ENCODE measurements at regions not wholly inside any gene's neighbourhood (a gene's known extent, or its start where the extent isn't known, plus 50 kb on each side); places are given as distances from the start of the nearest gene placed in this dataset.

DNA sequence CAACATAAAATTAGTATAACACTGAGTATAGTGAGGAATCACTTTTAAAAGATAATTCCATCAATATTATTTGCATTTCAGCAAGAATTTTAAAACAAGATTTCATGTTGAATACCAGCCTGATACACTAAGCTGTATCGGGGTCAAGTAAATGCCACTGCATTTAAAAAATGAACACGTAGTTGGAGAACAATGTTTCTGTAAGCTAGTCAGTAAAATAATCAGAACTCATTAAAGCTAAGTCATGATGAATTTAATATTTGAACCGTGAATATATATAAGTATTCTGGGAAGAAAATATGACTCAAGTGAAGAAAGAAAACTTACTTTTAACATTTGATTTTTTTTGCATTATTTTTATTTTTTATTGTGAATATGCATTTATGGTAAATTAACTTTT, 611.0 kb upstream of the PABPC4L start:
- TF ChIP-seq, protein P1, sequence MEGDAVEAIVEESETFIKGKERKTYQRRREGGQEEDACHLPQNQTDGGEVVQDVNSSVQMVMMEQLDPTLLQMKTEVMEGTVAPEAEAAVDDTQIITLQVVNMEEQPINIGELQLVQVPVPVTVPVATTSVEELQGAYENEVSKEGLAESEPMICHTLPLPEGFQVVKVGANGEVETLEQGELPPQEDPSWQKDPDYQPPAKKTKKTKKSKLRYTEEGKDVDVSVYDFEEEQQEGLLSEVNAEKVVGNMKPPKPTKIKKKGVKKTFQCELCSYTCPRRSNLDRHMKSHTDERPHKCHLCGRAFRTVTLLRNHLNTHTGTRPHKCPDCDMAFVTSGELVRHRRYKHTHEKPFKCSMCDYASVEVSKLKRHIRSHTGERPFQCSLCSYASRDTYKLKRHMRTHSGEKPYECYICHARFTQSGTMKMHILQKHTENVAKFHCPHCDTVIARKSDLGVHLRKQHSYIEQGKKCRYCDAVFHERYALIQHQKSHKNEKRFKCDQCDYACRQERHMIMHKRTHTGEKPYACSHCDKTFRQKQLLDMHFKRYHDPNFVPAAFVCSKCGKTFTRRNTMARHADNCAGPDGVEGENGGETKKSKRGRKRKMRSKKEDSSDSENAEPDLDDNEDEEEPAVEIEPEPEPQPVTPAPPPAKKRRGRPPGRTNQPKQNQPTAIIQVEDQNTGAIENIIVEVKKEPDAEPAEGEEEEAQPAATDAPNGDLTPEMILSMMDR (IDR thresholded peaks at IDR 0.05; ENCODE audit: extremely low read depth, missing control alignments): no peak
- DNase-seq (ENCODE audit: low spot score): no peak

DNA sequence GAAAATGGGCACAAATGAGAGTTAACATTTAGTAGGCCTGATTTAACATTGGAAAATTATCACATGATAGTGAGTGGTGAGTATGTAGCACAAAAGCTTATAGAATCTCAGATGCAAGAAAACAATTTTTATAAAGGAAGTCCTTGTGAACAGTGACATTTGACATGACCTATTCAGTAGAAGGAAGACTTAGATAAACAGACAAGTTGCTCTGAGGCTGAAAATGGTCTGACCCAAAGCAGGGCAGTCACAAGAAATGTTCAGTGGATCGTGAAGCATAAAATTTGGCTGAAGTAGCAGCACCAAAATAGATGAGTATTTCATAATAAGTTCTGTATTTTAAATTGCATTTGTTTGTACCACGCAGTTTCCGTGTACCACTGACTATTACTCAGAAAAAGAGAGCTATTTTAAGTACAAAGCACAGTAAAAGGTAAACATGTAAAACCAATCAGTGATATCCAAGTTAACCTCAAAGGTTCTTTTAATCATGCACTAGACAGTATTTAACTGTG, 605.7 kb upstream of the PABPC4L start:
- DNase-seq (ENCODE audit: low spot score): no peak
- TF ChIP-seq, protein P1 (IDR thresholded peaks at IDR 0.05; ENCODE audit: extremely low read depth, missing control alignments): no peak

DNA sequence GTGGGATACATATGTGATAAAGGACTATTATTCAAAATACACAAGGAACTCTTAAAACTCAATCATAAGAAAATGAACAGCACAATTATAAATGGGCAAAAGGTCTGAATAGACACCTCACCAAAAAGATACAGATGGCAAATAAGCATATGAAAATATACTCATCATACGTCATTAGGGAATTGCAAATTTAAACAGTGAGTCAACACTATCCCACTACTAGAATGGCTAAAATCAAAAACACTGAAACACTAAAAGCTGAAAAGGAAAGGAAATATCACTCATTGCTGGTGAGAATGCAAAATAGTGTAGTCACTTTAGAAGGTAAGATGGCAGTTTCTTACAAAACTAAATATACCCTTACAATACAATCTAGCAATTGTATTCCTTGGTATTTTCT, 597.0 kb upstream of the PABPC4L start:
- DNase-seq (ENCODE audit: low spot score): no peak
- TF ChIP-seq, protein P1 (IDR thresholded peaks at IDR 0.05; ENCODE audit: extremely low read depth, missing control alignments): no peak

DNA sequence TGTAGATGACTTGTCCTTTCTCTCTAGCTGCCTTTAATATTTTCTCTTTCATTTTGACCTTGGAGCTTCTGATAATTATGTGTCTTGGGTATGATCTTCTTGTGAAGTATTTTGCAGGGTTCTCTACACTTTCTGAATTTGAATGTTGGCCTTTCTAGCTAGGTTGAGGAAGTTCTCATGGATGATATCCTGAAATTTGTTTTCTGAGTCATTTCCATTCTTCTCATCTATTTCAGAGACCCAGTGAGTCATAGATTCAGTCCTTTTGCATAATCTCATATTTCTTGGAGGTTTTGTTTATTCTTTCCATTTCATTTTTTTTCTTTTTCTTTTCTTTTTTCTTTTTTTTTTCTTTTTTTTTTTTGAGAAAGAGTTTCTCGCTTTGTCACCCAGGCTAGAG, 585.7 kb upstream of the PABPC4L start:
- no peak for DNase-seq (ENCODE audit: low spot score)
- TF ChIP-seq, protein P1 (IDR thresholded peaks at IDR 0.05; ENCODE audit: extremely low read depth, missing control alignments): no peak

DNA sequence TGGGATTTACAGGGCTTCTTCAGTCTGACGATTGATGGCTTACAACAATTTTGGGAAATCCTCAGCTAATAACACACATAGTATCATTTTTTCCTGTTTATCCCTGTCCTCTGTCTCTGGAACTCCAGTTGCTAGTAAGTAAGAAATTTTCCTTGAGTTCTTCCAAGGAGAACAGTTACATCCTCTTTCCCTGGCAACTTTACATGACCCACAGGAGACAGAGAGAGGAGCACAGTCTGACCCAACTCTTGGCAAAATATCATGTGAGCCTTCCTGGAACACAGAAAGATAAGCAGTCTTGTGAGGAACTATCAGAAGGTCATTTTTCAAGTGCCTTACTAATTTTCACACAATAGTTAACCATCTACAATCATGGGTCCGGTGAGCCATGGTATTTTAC, 578.7 kb upstream of the PABPC4L start:
- TF ChIP-seq, protein P1 (IDR thresholded peaks at IDR 0.05; ENCODE audit: extremely low read depth, missing control alignments): no peak

DNA sequence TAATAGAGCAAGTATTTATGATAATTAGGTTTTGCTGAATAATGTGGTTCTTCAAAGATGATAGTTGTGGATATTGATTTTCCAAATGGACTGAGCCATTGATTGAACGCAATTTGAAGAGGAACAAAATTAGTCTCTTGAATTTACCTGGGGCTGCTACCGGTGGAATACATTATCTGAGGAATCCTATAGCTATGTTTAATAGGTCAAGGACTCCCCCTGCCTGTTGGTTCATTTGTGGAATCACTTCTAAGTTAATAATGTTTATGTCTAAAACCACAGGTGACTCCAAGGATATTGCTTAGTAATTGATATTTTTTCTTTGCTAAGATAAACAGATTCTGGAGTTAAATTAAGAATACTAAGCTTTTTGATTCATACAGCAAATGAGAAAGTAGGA, 576.0 kb upstream of the PABPC4L start:
- no peak for DNase-seq (ENCODE audit: low spot score)

More for the DNA sequence above, 578.7 kb upstream of the PABPC4L start:
- DNase-seq (ENCODE audit: low spot score): no peak

DNA sequence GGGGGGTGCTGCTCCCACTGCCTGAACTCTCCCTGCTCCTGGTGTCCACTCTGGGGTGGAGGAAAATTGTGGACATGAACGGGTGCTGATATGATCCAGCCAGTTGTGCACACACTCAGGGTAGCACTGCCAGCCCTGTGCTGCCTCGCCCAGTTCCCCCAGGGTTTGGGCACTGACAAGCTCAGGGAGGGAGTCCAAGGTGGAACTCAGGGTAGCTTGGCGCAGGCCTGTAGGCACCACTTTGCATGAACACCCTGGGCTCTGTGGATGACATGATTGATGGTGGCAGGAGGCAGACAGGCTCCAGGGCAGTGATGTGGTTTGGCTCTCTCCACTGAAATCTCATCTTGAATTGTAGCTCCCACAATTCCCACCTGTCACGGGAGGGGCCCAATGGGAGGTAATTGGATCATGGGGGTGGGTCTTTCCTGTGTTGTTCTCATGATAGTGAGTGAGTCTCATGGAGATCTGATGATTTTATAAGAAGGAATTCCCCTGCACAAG, 572.0 kb upstream of the PABPC4L start:
- TF ChIP-seq, protein P1 (IDR thresholded peaks at IDR 0.05; ENCODE audit: extremely low read depth, missing control alignments): no peak
- DNase-seq (ENCODE audit: low spot score): no peak

More for the DNA sequence above, 576.0 kb upstream of the PABPC4L start:
- TF ChIP-seq, protein P1 (IDR thresholded peaks at IDR 0.05; ENCODE audit: extremely low read depth, missing control alignments): no peak
